GM21825 (cell line): ENCODE measurements at regions not wholly inside any gene's neighbourhood (a gene's known extent, or its start where the extent isn't known, plus 50 kb on each side); places are given as distances from the start of the nearest gene placed in this dataset.

ENCODE experiments used
- ATAC-seq: cut with Tn5 transposase; IDR thresholded peaks from one replicate; pipeline ENCODE4 v1.9.1; 2021; ENCODE audit warnings: mild to moderate bottlenecking, moderate library complexity; ENCODE audit not compliant: unreplicated experiment

GRCh38 chr2:62305421-62306176 lies 109.7 kb downstream of the B3GNT2 start:
- ATAC-seq: no peak

DNA sequence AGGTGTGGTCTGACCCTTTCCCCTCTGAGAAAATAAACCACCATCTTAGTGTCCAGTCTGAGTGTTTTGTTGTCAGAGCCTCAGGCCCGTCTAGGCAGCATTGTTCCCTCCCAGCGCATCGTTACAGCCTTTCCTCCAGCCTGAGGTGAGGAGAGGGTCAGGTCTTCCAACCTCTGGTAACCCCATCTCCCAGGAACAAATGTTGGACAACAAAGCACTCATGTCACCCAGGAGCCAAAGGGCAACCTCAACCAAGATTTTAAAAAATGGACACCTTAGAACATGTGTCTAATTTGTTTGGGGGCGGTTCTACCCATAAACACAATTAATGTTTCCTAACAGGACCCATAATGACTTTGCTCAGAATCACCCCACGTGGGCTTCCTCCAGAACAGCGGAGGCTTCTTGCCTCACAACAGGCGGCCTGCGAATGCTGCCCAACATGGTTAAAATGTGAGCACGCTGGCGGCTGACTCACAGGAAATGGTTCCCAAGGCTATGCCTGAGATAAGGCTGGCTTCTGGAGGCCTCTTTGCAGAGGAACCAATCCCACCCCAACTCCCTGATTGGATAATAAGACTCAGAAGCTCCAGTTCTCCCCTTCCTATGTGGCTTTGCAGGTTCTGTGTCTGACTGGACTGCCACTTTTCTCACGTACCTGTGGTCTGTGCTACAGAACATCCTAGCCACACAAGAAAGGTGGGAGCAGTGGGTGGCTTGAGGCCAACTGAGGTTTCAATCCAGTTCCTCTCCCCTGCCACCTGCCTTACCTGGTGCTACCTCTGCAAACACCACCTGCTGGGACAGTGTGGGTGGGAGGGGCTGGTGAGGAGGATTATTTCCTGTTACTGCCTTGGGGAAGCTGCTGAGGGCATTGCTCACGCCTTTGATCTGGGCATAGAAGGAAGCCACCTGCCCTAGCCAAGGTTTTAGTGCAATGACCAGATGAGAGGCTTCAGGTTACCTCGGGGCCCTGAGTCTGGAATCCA lies 108.8 kb downstream of the B3GNT2 start:
- ATAC-seq: no peak

- peak; percentile 27 for ATAC-seq
These were observed 107.9 kb downstream of the B3GNT2 start for GRCh38 chr2:62303788-62304187.

DNA sequence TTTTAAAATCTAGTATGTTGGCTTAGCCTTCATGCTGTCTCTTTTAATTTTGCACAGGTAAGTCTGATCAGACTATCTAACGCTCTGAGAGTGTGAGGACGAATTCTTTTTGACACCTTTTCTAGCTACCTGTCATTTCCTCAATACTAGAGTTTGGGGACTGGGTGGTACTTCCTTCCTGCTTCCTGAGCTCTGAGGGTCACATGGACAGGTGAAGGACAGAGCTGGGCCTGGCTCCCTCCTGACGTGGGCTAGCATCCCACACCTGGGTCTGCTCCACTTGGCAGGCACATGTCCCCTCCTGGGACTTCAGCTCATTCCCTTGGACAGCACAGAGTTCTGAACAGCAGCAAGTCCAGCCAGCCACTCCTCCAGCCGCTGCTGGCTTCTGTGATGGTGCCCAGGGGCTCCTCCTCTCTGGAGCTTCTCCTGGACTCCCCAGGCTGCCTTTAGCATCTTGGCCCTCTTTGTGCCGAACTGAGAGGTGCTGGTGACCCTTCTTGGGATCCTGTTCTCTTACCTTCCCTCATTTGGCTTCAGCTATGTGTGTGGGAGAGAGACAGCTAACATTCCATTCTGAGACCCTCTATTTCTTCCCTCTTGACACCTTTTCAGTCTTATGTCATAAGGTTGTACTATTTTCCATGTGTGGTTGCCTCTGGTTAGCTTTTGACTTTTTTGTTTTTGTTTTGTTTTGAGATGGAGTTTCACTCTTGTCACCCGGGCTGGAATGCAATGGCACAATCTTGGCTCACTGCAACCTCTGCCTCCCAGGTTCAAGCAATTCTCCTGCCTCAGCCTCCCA lies 106.9 kb downstream of the B3GNT2 start:
- no peak for ATAC-seq

DNA sequence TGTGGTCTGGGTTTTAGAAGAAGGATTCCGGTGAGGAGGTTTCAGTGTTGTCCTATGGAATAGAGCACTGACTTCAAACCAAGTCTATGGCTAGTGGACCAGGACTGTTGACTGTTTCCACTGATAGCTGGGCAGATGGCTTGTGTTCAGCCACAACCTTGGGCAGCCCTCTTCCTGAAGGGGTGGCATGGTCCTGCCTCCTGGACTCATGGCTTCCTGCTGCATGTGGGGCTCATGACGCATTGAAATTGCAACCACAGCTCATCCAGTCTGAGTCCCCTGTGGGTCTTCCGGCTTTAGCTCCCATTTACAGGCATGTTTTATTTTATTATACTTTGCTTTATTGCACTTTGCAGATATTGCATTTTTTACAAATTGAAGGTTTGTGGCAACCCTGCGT lies 105.0 kb downstream of the B3GNT2 start:
- no peak for ATAC-seq

- ATAC-seq: no peak
These were observed 101.7 kb downstream of the B3GNT2 start for GRCh38 chr2:62297624-62298010.

- no peak for ATAC-seq
These were observed 101.1 kb downstream of the B3GNT2 start for GRCh38 chr2:62296832-62297623.

DNA sequence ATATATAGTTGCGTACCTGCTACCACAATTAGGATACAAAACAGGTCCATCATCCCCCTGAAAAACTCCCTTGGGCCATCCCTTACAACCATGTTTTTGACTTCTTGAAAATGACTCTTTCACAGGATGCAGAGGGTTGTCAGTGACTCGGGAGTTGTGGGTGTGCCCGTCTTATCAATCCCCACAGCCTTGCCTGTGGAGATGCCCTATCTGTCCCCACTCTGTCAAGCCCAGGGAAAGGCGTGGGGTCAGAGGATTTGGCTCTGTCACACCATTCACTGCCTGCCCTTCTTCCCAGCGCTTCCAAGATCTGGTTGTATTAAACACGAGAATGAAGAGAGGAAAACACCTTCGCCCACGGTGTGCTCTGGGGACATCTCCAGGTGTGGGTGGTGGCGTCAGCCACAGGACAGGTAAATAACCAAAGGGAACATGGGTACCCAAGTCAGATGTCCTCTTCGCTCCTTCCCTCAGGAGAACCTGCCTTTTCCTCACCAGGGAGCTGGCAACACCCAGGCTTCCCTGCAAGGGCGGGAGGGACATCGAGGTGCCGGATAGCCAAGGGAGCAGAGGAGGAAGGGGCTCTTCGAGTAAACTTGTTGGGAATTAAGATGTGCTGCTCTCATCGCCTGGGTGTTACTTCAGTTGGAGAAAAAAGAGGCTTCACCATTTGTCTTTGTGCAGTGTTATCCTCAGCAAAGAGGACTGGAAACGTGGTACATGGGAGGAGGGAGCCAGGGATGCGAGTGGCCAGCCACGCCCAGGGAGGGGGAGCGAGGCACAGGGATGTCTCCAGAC lies 100.3 kb downstream of the B3GNT2 start:
- no peak for ATAC-seq

DNA sequence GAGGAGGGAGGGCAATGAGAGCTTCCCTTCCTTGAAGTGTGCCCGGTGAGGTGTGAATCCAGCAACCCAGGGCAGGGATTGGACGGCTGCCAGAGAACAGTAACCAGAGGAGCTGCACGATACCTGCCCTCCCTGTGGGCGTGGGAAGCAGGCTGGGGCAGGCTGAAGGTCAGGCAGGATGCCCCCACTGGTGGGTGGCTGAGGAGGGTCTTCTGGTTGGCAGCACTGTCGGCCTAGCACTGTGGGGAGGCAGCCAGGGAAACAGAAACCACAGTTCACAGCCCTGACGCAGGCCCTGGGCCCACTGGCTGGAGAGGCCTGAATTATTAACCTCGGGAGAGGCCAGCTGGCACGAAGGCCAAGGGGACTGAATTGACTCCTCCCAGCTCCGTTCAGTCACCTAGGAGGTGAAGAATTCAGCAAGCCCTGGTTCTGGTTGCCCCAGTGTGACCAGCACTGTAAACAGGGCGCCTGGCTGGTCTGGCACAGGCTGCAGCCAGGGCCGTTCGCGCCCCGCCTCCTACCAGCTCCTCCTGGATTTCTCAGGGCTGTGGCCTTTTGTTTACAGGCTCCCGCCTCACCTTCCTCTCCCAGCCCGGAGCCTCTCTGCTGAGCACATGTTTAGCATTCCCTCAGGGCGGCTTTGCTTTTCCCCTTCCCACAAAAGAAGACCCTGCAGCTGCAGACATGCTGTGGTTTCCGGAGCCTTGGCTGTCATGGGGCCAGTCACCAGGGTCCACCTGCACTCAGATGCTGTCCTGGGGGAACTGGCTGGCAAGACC lies 97.8 kb downstream of the B3GNT2 start:
- ATAC-seq: peak; percentile 71

DNA sequence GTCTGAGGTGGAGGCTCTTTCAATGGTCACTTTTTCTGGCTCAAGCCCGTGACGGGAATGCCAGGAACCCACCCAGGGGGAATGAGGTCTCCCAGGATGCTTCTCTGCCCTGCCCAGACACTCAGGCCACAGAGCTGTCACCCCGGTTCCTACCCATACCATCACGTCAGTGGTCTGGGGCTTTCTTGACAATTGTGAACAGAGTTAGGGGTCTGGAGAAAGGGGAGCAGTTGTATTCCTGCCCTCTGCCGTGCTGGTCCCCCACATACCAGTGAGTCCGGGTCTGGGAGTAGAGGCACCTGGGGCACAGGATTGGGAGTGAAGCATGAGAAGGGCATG lies 97.2 kb downstream of the B3GNT2 start:
- no peak for ATAC-seq

- no peak for ATAC-seq
These were observed 96.3 kb downstream of the B3GNT2 start for GRCh38 chr2:62292190-62292589.

DNA sequence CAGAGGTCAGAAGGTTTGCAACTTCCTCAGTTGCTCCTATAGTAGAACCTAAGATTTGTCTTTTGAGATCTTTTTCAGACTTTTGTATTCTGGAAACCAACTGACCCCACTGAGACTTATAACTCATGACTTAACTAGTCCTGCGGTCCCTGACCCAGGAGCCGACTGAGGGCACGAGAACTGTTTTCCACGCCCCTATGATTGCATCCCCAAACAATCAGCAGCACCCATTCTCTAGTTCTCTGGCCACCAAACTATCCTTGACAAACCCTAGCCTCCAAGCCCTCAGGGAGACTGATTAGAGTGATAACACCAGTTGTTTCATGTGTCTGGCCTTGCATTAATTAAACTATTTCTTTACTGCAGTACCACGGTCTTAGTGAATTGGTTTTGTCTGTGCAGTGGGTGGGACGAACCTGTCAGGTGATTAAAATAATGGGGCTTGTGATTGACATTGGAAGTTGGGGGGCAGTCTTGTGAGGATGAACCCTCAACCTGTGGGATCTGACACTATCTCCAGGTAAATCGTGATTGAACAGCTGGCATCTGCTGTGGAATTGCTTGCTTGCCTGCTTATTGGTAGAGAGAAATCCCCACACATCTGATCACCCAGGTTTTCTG lies 95.7 kb downstream of the B3GNT2 start:
- ATAC-seq: no peak

DNA sequence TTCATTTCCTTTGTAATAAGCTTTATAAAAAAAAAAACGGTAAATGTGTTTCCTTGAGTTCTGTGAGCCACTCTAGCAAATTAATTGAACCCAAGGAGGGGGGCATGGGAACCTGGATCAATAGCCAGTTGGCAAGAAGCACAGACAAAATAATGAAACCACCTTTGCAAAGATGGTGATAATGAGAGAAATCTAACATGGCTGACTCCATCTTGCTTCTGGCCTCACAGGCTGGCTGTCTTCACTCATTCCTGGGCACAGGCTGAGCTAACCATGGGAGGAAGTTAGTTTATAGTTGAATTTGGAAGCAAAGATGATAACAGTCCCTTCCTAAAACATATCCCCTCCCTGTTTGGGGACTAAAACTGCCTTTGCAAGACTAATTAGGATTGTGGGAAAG lies 95.1 kb downstream of the B3GNT2 start:
- no peak for ATAC-seq

- ATAC-seq: peak; percentile 82
These were observed 92.3 kb downstream of the B3GNT2 start for GRCh38 chr2:62287899-62288880.

DNA sequence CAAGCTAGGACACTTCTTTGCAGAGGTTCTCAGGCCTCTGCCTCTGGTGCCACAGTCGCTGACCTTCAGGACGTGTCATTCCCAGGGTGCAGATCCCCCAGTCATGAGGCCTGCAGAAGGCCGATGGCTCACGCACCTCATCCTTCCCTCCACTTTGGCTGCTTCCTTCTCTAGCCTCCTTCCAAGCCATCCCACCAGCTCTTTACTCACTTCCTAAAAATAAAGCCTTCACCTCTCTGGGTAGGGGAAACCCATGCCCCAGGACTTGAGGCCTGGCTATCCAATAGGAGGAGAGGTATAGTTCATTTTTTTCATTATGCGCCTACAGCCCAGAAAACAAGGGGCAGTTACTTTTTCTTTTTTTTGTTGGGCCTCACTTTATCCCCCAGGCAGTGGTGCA lies 91.4 kb downstream of the B3GNT2 start:
- no peak for ATAC-seq

DNA sequence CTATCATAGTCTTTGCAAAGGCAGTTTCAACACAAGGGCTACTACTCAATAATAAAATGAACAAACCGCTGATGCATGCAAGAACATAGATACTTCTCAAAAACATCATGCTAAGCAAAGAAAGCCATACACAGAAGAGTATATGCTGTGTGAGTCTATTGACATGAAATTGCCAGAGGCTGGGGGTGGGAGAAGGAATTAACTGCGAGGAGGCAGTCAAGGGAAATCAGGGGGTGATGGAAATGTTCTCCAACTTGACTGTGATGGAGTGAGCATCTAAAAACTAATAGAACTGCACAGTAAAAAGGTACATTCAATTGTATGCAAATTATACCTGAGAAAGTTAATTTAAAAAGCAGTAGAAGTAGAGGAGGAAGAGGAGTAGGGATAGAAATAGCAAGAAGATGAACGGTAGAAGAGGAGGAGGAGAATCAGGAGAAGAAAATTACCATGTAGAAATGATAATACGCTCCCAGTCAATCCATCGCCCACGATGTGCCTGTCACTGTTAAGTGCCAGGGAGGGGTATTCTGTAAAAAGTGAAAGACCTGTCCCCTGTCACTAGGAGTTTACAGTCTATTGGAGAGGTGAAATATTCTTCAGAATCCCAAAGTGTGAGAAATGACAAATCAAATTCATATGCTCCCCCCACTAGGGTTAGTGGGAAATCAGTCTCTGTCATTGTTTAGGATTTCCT lies 90.3 kb downstream of the B3GNT2 start:
- ATAC-seq: no peak

DNA sequence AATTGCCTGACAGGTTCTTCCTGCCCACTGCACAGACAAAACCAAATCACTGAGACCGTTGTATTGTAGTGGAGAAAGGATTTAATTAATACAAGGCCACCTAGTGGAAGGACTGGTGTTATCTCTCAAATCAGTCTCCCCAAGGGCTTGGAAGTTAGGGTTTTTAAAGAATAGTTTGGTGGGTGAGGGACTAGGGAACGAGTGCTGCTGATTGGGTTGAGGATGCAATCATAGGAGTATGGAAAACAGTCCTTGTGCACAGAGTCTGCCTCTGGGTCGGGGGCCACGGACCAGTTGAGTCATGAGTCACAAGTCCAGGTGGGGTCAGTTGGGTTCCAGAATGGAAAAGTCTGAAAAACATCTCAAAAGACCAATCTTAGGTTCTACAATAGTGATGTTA lies 89.1 kb downstream of the B3GNT2 start:
- no peak for ATAC-seq
